ENCODE measurements at regions not wholly inside any gene's neighbourhood (a gene's known extent, or its start where the extent isn't known, plus 50 kb on each side); places are given as distances from the start of the nearest gene placed in this dataset.

- TF ChIP-seq SNAI2 (CRISPR knock-in tag; IDR thresholded peaks at IDR 0.05) (no peak), ARNTL (CRISPR knock-in tag; IDR thresholded peaks at IDR 0.05; ENCODE audit: borderline replicate concordance, low read depth) (no peak), ZNF70 (CRISPR knock-in tag; IDR thresholded peaks at IDR 0.05) (no peak), TOX (CRISPR knock-in tag; IDR thresholded peaks at IDR 0.05; ENCODE audit: borderline replicate concordance) (no peak), OSR1 (CRISPR knock-in tag; IDR thresholded peaks at IDR 0.05) (no peak), TCF4 (CRISPR knock-in tag; IDR thresholded peaks at IDR 0.05; ENCODE audit: borderline replicate concordance) (no peak), ZC3H10 (CRISPR knock-in tag; IDR thresholded peaks at IDR 0.05) (no peak), CREB5 (CRISPR knock-in tag; IDR thresholded peaks at IDR 0.05; ENCODE audit: low read depth) (no peak), TSHZ2 (CRISPR knock-in tag; IDR thresholded peaks at IDR 0.05) (no peak), ZNF8 (CRISPR knock-in tag; IDR thresholded peaks at IDR 0.05) (no peak), CSRNP3 (CRISPR knock-in tag; IDR thresholded peaks at IDR 0.05) (no peak), ZNF565 (CRISPR knock-in tag; conservative IDR thresholded peaks at IDR 0.05; ENCODE audit: low read depth) (no peak), RARB (CRISPR knock-in tag; IDR thresholded peaks at IDR 0.05) (no peak), GLIS3 (CRISPR knock-in tag; IDR thresholded peaks at IDR 0.05) (no peak), PATZ1 (CRISPR knock-in tag; IDR thresholded peaks at IDR 0.05; ENCODE audit: borderline replicate concordance) (no peak), ESRRG (CRISPR knock-in tag; IDR thresholded peaks at IDR 0.05) (no peak), BACH2 (CRISPR knock-in tag; IDR thresholded peaks at IDR 0.05; ENCODE audit: borderline replicate concordance) (no peak), ZFP30 (CRISPR knock-in tag; IDR thresholded peaks at IDR 0.05) (no peak), ZFP3 (CRISPR knock-in tag; IDR thresholded peaks at IDR 0.05) (no peak), POU6F1 (CRISPR knock-in tag; IDR thresholded peaks at IDR 0.05; ENCODE audit: borderline replicate concordance, low read depth) (no peak)
- ATAC-seq = no peak
These were observed 2358.0 kb downstream of the ARAP2 start for GRCh38 chr4:33886356-33886755.

GRCh38 chr4:33890841-33891240 lies 2353.5 kb downstream of the ARAP2 start:
- ATAC-seq = no peak
- no peak for TF ChIP-seq ZNF8 (CRISPR knock-in tag; IDR thresholded peaks at IDR 0.05)
- TF ChIP-seq ISL1 (CRISPR knock-in tag; IDR thresholded peaks at IDR 0.05) = no peak
- no peak for TF ChIP-seq ZFP3 (CRISPR knock-in tag; IDR thresholded peaks at IDR 0.05)
- TF ChIP-seq PATZ1 (CRISPR knock-in tag; IDR thresholded peaks at IDR 0.05; ENCODE audit: borderline replicate concordance) = no peak
- TF ChIP-seq ESRRG (CRISPR knock-in tag; IDR thresholded peaks at IDR 0.05) = no peak
- no peak for TF ChIP-seq CSDC2 (CRISPR knock-in tag; IDR thresholded peaks at IDR 0.05)
- no peak for TF ChIP-seq SNAI2 (CRISPR knock-in tag; IDR thresholded peaks at IDR 0.05)
- TF ChIP-seq TSHZ2 (CRISPR knock-in tag; IDR thresholded peaks at IDR 0.05) = no peak
- TF ChIP-seq RARB (CRISPR knock-in tag; IDR thresholded peaks at IDR 0.05) = no peak
- no peak for TF ChIP-seq OSR1 (CRISPR knock-in tag; IDR thresholded peaks at IDR 0.05)
- TF ChIP-seq PPARA (CRISPR knock-in tag; IDR thresholded peaks at IDR 0.05; ENCODE audit: borderline replicate concordance) = no peak
- TF ChIP-seq ZFP30 (CRISPR knock-in tag; IDR thresholded peaks at IDR 0.05) = no peak
- no peak for TF ChIP-seq ARNTL (CRISPR knock-in tag; IDR thresholded peaks at IDR 0.05; ENCODE audit: borderline replicate concordance, low read depth)
- TF ChIP-seq TCF4 (CRISPR knock-in tag; IDR thresholded peaks at IDR 0.05; ENCODE audit: borderline replicate concordance) = no peak
- TF ChIP-seq ZC3H10 (CRISPR knock-in tag; IDR thresholded peaks at IDR 0.05) = no peak
- no peak for TF ChIP-seq CSRNP3 (CRISPR knock-in tag; IDR thresholded peaks at IDR 0.05)
- TF ChIP-seq ZNF565 (CRISPR knock-in tag; conservative IDR thresholded peaks at IDR 0.05; ENCODE audit: low read depth) = no peak

Data from SK-N-SH treated with all-trans-retinoic acid at 6 μM for 48 hours (cell line).